ENCODE measurements at regions not wholly inside any gene's neighbourhood (a gene's known extent, or its start where the extent isn't known, plus 50 kb on each side); places are given as distances from the start of the nearest gene placed in this dataset.

DNA sequence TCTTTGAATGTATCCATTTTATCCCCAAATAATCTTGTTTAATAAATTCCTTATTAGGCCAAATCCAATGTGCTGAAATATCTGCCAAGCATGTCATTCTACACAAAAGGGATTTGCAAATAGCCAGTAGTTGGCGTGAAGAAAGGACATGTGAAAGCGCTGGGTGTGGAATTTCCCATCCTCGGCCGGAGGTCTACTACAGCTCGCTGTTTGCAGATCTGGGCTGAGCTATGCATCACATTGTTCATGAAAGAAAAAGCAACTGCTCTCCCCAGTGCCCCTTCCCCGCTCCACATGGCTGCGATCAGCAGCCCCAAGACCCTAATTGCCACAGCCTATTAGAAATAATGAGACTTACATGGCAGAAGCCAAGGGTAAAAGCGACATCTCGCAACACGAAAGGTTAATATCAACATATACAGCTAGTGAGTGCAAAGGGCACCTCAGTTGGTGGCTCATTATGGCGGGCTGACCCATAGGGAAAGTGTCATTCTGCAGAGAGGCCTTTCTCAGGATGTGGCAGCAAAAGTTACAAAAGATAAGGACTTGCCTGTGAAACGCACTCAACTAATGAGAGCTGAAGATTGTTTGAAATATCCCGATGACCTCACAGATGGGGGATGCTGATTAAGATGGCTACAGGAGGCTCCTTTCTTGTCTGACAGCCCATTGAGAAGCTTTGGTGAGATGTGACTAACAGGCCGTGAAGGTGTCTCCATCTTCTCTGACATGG is 126.9 kb upstream of the CYP1B1 start:
- DNase-seq: no peak

DNA sequence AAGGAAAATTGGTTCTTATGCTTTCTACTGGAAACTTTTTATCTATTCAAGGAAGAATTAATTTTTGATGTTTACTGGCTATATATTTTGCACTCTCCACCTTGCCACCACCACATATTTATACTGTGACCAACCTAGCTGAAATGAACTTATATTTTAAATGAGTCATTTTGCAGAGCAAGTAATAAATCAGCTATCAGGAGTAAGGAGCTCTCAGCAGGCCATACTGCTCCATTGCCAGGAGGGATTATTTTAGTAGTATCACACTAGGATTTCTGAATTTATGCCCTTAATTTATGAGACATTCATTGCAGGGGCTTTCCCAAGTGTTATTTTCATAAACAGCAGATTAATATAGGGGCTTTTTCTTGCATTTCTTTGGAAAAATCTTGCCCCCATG is 125.8 kb upstream of the CYP1B1 start:
- no peak for DNase-seq

DNA sequence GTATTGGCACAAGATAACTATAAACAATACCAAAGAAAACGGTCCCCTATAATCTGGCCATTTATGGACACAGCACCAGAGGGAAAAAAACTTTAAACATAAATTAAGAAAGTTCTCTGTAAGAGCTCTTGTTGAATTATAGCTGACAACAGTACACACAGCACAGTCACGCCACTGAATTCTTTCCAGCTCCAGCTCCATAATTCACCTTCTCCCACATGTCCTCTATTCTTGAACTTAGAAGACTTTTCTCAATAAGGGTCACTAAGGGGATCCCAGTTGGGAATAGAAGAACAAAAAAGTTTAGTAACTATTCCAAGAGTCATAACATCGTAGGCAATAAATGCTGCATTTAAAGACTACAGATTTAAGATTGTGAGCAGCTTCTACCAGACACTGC is 124.6 kb upstream of the CYP1B1 start:
- DNase-seq: no peak

DNA sequence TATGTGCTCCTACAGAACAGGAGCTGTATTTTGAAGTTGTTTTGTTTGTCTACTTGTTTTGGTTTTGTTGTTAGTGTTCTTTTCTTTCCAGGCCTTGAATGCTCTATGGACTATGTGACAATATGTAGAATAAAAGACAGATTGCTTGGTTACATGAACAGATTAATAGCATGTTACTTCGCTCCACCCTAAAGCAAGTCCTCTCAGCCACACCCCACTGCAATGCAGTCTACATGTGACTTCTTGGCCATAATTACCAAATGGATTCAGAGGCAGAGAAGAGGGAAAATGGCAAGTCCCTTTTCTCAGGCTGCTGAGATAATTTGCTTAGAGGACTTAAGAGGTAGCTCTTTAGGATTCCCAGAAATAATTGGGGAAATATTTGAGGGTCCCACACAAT is 123.2 kb upstream of the CYP1B1 start:
- DNase-seq: no peak

DNA sequence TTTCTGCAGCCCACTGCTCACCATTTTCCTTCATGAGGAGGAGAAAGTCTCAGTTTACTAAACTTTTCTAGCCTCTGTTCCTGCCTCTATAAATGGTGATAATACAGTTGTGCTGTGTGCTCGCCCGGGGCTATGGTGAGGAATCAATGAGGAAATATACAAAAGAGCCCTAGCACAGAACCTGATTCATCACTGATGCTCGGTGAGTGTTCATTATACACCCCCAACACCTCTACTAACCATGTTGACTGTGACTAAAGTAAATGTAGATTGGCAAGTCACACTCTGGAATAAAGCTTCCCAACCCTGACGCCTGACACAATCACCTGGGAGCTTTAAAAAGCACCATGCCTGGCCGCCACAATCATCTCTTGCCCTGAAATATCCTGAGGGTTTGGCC is 118.8 kb upstream of the CYP1B1 start:
- DNase-seq: no peak

DNA sequence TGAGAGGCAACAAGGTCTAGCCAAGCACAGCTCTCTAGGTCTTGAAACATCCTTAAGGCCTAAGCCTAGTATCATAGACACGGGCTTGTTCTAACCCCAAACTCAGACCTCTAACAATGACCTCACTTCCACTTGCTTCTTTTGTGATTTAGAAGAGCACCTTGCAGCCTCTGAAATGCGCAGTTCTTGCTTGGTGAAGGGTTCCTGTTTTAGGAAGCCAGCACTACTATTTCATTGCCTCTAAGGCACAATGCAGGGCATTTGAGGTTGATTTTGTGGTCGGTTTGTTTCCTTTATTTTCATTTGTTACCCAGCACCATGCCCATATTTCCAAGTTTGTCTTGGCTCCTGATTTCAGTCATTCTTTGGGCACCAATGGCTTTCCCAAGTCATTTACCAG is 117.0 kb upstream of the CYP1B1 start:
- no peak for DNase-seq

DNA sequence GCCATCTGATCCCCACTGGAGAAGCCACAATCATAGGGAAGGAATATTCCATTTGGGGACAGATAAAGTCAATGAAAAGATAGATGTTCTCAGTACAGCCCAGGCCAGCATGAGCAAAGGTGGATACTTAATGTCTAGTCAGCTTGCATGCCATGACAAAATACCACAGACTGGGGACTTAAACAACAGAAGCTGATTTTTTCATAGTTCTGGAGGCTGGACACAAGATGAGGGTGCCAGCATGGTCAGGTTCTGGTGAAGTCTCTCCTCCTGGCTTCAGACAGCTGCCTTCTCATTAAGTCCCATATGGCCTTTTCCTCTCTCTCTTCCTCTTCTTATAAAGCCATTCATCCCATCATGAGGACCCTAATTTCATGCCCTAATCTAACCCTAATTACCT is 116.1 kb upstream of the CYP1B1 start:
- DNase-seq: no peak

DNA sequence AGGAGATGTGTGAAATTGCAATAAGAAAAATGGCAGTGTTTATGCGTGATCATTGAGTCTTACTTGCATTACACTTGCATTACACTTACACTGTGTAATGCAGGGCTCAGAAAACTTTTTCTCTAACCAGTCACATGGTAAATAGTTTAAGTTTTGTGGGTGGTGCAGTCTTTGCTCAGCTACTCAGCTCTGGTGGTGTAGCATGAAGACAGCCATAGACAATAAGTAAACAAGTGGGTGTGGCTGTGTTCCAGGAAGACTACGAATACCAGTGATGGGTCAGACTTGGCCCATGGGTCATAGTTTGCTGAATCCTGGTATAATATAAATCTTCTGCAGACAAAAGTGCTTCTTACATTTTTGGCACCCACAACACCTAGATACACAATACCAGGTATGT is 115.6 kb upstream of the CYP1B1 start:
- no peak for DNase-seq

DNA sequence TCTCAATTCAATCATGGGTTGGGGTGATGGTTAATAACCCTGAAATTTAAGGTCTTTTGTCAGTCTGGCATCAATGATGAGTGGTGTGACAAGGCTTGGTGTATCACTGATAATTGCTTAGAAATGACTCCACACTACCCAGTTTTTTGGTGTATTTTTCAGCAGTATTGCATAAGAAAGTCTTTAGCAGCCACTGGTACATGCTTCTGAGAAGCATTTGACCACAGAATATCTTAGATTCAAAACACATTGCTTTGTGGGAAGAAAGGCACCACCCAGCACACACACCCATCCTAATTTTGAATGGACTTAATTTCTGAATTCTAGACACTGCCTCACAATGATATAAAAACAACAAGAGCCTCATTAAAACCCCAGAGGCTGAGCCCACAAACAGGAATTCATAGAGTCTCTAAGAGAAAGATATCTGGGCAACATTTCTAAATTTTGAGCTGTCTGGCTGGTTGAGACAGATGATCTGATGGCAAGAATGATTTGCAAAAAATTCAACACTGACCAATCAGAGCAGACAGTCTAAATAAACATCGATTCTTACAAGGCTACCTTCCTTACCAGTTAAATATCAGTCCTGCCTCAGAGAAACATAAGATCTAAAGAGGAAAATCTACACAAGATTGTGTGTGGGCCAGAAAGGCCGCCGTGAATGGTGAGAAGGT is 114.7 kb upstream of the CYP1B1 start:
- no peak for DNase-seq

DNA sequence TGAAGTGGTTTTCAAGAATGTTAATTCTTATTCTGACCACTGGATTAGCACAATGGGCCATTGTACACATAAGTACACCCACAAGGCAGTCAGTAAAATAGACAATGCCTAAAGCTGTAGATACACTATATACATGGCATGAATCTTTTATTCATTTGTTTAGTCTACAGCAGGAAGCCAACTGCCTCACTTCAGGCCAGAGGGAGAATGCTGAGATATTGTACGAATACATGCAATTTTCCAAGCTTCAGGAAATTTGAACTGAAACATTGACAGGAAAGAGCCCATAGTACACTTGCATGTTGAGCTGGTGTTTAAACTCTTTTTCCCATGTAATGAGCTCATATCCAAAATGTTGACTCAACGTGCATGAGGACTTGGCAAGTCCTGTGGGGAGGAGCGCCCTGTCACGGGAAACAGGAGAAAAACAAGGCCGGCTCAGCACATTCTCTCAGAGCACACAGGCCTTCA is 111.6 kb upstream of the CYP1B1 start:
- DNase-seq: no peak

DNA sequence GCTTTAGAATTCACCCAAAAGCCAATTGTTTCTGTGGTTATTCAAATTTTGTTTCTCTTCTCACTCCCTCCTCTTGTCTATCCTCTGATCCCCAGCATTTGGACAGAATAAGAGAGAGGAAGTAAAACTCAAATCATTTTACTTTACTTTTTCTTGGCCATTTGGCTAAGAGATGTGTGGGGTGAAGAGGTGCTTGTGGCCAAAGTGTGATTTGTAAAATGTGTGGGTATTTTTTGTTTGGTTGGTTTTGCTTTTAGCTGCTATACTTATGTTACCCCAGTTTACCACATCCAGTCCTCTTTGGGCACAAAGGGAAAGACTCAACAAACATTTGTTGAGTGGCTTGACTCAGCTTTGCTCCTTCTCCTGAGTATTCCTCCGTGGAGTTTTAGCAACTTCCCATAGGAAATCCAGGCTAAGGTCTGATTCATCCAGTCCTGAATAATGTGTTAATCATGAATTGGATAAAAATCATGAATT is 109.1 kb upstream of the CYP1B1 start:
- DNase-seq: no peak

DNA sequence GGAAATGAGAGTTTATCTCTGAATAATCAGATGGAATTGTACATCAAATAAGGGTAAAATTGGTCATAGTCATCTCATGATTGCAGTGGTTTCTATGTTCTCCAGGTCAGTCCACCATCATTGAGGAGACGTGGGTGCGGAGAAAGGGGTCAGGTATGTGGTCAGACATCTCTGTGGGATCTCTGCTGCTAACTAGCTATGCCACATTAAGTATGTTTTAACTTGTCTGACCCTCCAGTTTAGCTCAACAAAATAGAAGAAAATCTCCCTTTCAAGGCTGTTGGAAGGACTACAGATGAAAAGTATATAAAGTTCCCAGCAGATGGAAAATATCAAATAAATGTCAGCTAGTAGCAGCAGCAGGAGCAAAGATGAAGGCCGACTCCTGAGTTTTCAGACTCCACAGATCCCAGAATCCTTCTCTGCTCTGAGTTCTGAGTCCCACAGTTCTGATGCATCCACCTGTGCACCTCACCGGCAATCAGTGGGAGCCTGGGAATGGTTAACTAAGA is 106.6 kb upstream of the CYP1B1 start:
- no peak for DNase-seq

DNA sequence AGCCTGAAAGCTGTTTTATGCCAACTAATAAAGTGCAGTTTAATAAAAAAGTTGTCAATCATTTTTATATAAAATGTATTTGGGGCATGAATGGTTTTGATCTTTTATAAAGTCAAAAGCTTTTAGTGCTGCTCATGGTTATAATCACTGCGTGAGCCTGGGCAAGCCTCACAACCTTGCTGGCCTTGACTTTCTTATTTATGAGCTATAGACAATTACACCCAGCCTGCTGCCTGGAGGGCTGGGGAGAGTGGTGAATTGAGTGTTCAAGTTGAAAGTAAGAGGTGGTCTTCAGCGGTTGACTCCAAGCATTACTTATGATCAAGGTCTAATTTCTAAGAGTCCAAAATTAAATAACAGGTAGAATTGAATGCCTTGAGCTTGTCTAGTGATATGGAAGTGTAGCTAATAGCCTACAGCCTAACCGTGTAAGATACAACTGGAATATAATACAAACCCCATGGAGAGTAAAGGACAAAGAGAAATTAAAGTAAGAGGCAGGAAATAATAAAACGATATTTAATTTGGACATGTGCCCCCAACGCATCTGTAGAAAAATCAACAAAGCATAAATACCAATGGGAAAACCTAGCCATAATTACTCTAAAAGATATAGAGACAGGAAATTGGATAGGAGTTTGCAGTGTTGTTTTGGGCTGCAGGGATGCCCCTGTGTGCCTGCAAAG is 106.0 kb upstream of the CYP1B1 start:
- DNase-seq: no peak

DNA sequence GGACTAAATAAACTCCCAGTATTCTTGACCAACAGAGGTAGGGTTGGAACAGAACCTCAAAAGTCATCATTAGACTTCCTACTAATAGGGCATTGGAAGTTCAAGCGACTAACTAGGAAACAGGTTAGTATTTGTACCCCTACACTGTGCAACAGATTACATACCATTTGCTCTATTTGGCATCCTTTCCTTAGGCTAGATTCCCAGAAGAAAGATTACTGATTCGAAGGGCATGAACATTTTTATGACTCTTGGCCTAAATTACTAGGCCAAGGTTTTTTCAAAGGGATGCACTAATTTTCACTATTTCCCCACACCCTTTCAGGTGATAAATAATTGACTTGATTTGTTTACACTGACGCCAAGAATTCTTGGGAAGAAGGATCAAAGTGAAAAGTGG is 104.8 kb upstream of the CYP1B1 start:
- DNase-seq: no peak

DNA sequence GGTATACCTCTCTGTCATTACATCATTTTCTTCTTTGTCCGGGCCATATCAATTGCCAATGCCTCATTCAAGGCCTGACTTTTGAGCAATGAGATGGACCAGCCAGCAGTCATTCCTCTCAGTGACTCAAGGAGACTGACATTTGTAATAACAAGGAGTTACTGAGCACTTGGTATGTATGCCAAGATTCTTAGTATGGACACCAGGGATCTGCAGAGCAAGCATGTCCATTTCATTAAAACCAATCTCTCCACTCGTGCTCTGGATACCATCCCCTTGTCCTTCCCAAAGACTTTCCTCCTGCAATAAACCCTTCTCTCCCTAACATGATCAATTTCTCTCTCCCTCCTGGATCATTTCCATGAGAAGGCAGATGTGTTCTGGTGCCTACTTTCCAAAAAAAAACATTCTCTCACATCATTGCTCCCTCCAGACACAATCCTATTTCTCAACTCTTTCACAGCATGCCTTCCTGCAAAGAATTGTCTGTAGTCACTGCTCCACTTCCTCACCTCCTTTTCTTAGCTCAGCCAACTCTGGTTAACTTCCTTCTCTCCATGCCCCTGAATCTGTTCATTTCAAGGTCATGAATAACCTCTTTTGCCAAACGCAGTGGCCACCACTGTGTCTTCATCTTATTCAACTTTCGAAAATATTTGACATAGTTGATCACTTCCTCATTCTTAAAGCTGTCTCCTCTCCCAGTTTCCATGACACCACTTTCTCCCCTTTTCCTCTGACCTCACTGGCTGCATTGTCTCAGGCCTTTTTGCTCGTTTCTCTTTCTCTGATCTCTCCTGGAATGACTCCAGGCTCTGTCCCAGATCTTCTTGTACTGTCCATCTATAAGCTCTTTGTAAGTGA is 102.8 kb upstream of the CYP1B1 start:
- DNase-seq: no peak

DNA sequence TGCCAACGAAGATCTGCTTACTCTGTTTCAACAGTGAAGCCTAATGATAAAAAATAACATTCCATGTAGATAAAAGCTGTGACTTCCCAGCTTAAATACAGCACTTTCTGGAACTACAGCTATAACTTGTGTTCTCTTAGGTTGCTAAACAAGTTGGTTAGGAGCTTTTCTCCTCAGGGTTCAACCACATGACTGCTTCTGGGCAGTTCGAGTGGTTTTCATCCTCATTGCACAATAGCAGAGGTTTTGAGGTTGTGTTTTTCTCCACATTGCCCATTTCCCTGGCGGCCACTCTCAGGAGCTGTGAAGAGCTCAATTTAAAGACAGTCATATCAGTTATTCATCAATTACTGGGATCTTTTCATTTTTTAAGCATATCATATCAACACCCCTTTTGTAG is 102.2 kb upstream of the CYP1B1 start:
- DNase-seq: no peak

DNA sequence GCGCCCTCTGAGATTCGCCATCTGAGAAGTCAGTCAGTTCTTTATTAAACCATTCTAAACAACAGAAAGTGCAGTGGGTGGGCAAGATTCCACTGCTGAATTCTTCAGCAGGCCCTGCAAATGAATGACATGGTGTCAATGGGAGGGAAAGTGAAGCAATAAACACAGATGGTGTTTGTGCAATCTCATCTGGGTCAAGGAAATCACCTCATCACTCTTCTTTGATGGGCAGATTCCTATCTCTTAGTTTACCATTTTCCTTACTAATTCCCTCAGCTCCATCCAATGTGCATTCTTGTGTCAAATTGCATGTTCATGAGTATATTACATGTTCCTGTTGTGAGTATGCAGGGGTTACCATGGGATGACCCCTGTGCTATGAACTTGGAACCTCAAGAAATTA is 100.7 kb upstream of the CYP1B1 start:
- DNase-seq: no peak

DNA sequence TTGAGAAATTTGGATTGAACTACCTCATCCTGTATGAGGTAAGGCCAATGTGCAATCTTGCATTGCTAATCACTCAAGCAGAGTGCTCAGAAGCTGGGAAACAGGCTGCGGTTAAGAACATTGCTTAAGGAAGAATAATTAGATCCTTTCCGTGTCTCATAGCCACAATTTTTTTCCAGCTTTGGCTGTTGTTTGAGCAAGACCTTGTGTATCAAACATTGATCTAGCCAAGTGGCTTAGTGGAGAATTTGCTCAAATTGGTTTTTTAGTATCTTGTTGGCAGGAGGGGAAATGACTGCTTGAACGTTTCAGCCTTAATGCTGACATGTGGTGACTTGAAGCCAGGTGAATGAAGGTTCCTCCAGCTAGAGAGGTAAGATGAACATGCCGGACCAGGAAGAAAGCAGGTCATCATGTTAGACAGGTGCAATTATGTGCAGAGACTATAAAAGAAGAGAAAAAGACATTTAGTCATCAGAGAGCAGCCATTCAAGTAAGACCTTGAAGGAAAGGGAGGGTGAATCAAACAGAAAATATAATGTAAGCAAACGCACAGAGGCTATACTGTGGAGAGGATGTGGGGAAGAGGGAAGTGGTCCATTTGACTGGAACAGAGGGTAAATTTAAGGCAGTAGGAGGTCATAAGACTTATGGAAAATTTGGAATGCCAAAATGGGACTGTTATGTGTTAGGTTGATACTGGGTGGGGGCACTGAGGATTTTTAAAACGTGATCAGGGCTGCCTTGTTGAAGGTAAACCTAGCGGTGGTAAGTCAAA is 98.9 kb upstream of the CYP1B1 start:
- no peak for DNase-seq

DNA sequence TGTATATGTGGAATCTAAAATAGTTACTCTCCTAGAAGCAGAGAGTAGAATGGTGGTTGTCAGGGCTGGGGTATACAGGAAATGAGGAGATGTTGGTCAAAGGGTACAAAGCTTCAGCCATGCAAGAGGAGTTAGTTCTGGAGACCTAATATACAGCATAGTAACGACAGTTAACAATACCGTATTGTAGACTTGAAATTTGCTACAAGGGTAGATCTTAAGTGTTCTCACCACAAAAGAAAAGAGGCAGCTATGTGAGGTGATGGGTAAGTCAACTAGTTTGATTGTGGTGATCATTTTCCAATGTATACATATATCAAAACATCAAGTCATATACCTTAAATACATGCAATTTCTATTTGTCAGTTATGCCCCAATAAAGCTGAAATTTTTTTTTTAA is 98.2 kb upstream of the CYP1B1 start:
- DNase-seq: no peak

DNA sequence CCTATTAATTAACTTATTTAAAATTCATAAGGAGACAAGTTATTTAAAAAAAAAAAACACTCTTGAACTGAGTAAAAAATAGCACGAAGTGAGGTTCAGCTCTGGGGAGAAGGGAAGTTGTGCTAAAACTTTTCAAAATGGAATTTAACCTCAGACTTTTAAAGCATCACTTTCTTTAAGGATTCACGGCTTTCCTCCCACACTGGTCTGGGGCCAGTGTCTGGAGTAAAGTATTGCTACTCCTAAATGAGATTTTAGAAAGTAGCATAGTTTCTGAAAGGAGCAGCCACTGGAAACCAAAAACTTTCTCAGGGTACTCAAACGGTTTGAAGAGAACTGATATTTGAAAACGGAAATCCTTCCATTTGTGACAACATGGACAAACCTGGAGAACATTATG is 97.7 kb upstream of the CYP1B1 start:
- DNase-seq: no peak

DNA sequence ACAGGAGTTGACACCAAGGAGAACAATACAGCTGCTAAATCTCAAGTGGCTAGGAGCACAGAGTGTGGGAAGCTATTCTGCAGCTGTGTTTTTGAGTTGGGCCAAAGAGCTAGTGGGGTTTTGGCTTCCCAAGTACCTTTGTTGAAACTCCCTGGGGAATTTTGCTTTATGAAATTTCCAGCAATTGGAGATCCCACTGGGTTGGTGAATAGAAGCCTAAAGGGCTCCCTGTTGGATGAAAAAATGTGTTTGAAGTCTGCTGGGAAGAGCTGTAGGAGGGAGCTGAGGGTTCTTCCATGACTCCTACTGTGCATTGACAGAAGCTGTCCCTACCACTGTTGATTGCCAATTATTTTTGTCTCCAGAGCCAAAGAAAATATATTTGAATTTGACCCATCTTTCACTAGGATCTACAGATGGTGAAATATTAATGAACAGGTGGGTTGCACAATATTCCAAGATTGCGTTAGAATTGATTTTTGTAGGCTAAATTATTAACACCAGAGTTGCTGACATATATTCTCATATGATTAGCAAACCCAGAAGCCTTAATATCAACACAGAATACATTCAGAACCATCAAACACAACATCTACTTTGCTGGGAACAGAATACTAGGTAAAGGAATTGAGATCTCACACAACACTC is 95.4 kb upstream of the CYP1B1 start:
- no peak for DNase-seq

DNA sequence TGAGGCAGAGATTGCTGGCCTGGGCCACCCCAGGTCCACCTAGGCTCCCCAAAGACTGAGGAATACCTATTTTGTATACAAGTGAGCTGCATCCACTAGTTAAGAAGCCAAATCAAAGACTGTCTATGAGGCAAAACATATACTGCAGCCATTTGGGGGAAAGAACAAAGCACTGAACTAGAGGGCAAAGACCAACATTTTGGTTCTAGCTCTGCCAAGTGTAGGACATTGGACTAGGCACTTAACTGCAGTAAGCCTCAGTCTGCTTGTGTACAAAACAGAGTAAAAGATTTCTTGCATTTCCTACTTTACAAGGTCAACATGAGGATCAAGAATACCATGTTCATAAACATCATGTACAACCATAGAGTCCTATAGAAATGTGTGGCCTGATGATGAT is 94.8 kb upstream of the CYP1B1 start:
- DNase-seq: no peak
